ENCODE measurements at regions not wholly inside any gene's neighbourhood (a gene's known extent, or its start where the extent isn't known, plus 50 kb on each side); places are given as distances from the start of the nearest gene placed in this dataset.

DNA sequence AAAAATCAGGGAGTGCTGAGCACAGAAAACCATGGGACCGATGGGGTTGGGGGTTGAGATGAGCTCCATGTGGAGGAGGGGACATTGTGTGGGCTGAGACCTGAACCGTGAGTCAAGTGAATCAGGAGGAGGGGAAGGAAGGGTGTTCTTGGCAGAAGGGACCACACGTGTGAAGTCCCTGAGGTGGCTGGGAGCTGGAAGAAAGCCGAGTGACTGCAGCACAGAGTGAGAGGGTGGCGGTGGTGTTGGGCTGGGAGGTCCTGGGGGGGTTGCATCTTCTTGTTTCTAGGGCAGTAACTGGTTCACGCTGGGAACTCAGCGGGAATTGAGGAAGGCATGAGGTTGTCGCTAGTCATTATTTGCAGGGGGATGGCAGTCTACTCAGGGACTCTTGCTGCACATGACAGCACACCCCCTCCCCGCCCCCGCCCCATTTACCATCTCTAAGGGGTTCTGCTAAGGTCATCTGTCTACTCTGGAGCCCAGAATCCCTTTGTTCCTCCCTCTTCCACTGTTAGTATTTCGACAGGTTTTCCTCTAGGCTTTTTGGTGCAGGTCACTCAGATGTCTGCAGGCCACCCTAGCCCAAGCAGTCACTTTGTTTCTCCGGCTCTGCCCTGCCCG lies 254.3 kb downstream of the TLE3 start:
- TF ChIP-seq, protein P1, sequence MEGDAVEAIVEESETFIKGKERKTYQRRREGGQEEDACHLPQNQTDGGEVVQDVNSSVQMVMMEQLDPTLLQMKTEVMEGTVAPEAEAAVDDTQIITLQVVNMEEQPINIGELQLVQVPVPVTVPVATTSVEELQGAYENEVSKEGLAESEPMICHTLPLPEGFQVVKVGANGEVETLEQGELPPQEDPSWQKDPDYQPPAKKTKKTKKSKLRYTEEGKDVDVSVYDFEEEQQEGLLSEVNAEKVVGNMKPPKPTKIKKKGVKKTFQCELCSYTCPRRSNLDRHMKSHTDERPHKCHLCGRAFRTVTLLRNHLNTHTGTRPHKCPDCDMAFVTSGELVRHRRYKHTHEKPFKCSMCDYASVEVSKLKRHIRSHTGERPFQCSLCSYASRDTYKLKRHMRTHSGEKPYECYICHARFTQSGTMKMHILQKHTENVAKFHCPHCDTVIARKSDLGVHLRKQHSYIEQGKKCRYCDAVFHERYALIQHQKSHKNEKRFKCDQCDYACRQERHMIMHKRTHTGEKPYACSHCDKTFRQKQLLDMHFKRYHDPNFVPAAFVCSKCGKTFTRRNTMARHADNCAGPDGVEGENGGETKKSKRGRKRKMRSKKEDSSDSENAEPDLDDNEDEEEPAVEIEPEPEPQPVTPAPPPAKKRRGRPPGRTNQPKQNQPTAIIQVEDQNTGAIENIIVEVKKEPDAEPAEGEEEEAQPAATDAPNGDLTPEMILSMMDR (IDR thresholded peaks at IDR 0.05) = no peak
- TF ChIP-seq POLR2A (IDR thresholded peaks at IDR 0.05) = no peak
